Vagina (tissue), 2 donors: ENCODE measurements at regions not wholly inside any gene's neighbourhood (a gene's known extent, or its start where the extent isn't known, plus 50 kb on each side); places are given as distances from the start of the nearest gene placed in this dataset.

Experiments
- POLR2A ChIP-seq, 2 donors: fragments of 450-650 bp; IDR thresholded peaks; one replicate each; pipeline ENCODE4 v1.6.1; 2017; ENCODE audit warnings: antibody characterized with exemption in 2 of 2, mild to moderate bottlenecking in 2 of 2, moderate library complexity in 2 of 2
- POLR2AphosphoS5 ChIP-seq, 2 donors: sonication (generic); formaldehyde crosslinking; IDR thresholded peaks; one replicate each; pipeline ENCODE4 v1.9.0; 2017; ENCODE audit warnings: antibody characterized with exemption in 2 of 2, mild to moderate bottlenecking in 2 of 2, low read depth in 1 of 2; ENCODE audit not compliant: insufficient read depth in 1 of 2
- TF ChIP-seq, protein P1 (sequence below), 3 experiments: fragments of 450-650 bp in 2 of 3; fragments of 200-600 bp in 1 of 3; sonication (generic) in 1 of 3; IDR thresholded peaks; one replicate each; pipeline ENCODE4 v1.5.1; 2017 to 2019; ENCODE audit warnings: antibody characterized with exemption in 3 of 3, mild to moderate bottlenecking in 2 of 3, moderate library complexity in 2 of 3

DNA sequence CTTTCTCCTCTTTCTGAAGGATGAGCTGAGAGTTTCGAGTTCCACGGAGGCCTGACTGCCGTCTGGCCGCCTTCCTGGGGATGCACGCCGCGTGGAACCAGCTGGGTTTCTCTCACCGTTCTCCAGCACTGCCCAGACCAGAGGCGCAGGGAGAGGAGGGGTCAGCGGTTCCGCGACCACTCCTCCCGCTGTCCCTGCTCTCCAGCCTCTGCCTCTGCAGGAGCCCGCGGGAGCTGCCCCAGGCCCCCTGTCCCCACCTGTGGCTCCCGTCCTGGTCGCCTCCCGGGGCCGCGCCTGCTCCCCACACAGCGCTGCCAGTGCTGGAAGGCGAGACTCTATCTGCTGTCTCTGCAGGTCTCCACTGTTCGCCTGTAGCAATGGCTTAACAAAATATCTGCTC is 106.8 kb upstream of the AFDN start:
- TF ChIP-seq POLR2A (IDR thresholded peaks at IDR 0.05) (no peak), POLR2AphosphoS5 (IDR thresholded peaks at IDR 0.05; ENCODE audit: insufficient read depth in 1 of 2, low read depth in 1 of 2) (no peak)
- TF ChIP-seq, protein P1, sequence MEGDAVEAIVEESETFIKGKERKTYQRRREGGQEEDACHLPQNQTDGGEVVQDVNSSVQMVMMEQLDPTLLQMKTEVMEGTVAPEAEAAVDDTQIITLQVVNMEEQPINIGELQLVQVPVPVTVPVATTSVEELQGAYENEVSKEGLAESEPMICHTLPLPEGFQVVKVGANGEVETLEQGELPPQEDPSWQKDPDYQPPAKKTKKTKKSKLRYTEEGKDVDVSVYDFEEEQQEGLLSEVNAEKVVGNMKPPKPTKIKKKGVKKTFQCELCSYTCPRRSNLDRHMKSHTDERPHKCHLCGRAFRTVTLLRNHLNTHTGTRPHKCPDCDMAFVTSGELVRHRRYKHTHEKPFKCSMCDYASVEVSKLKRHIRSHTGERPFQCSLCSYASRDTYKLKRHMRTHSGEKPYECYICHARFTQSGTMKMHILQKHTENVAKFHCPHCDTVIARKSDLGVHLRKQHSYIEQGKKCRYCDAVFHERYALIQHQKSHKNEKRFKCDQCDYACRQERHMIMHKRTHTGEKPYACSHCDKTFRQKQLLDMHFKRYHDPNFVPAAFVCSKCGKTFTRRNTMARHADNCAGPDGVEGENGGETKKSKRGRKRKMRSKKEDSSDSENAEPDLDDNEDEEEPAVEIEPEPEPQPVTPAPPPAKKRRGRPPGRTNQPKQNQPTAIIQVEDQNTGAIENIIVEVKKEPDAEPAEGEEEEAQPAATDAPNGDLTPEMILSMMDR (IDR thresholded peaks at IDR 0.05): no peak
